ENCODE measurements at regions not wholly inside any gene's neighbourhood (a gene's known extent, or its start where the extent isn't known, plus 50 kb on each side); places are given as distances from the start of the nearest gene placed in this dataset.

DNA sequence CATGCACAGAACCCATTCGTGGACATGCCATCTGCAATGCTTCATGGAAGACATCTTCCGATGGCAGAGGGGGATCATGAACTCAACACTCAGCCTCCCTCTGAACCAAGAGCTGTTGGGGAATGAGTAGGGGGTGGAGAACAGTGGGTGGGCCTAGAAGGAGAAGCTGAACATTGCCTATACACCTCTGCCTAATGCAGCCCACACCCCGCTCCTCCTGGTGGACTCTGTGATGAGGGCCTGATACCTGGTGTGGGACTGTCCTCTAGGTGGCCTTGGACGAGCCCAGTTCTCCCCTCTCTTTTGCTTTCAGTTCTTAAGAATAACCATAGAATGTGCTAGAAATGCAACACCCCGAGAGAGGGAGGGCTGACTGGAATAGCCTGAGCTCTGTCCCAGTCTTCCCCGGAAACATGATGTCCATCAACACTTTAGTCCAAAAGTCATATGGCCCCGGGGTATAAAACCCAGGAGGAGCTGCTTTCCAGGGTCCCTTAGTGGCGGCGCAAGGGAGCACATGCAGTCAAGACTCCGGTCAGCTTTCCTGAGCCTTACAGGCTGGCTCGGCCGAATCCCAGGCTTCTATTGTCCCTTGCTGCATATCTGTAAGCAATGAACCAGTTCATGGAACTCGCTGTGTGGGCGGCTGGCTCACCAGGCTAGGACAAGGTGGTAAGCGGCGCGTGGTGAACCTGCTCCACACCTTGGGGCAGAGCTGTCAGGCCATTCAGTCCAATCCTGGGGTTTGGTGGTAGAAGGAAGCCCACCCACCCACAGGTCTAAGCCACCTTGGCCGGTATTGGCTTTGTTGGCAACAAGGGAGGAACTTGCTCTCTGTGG lies 216.9 kb downstream of the CTTN start:
- no peak overlapping the region for H3K4me3 ChIP-seq (ENCODE audit: low read depth, low read length)
- Mint-ChIP-seq H3K27me3 (ENCODE audit: insufficient read depth, unreplicated experiment) (no peaks in the 10 kb centered on the region), H3K4me3 (ENCODE audit: unreplicated experiment) (no peak overlapping the region), H3K36me3 (ENCODE audit: insufficient read depth, unreplicated experiment) (peaks cover 13% of the 10 kb centered on the region), H3K4me1 (ENCODE audit: low read depth, unreplicated experiment) (no peaks in the 10 kb centered on the region), H3K9me3 (ENCODE audit: unreplicated experiment) (no peaks in the 10 kb centered on the region), H3K27ac (ENCODE audit: unreplicated experiment) (no peak overlapping the region)
- peaks cover 14% of the 10 kb centered on the region for H3K9me3 ChIP-seq
- no peak for DNase-seq
- intact Hi-C loops (cut with micrococcal nuclease; ENCODE audit: unreplicated experiment), result no loop called here
- peaks cover 27% of the 10 kb centered on the region for H3K4me1 ChIP-seq
- ChIA-PET POLR2A (no interaction called here), CTCF (no interaction called here)
- BruUV-seq (replicated peaks), result no TSS peak
- TF ChIP-seq, protein P1, sequence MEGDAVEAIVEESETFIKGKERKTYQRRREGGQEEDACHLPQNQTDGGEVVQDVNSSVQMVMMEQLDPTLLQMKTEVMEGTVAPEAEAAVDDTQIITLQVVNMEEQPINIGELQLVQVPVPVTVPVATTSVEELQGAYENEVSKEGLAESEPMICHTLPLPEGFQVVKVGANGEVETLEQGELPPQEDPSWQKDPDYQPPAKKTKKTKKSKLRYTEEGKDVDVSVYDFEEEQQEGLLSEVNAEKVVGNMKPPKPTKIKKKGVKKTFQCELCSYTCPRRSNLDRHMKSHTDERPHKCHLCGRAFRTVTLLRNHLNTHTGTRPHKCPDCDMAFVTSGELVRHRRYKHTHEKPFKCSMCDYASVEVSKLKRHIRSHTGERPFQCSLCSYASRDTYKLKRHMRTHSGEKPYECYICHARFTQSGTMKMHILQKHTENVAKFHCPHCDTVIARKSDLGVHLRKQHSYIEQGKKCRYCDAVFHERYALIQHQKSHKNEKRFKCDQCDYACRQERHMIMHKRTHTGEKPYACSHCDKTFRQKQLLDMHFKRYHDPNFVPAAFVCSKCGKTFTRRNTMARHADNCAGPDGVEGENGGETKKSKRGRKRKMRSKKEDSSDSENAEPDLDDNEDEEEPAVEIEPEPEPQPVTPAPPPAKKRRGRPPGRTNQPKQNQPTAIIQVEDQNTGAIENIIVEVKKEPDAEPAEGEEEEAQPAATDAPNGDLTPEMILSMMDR (IDR thresholded peaks at IDR 0.05; ENCODE audit: insufficient read depth in 1 of 2, low read depth in 1 of 2, low read length in 1 of 2, severe bottlenecking in 1 of 2, unreplicated experiment in 1 of 2), result no peak
- H3K27me3 ChIP-seq (replicated peaks; ENCODE audit: control insufficient read depth, insufficient read depth, low read length), result no peaks in the 10 kb centered on the region
- 0 out of 2 replicates have a peak, but pooled peaks cover 1% of the 10 kb centered on the region for H3K36me3 ChIP-seq (ENCODE audit: control insufficient read depth, insufficient read depth, low read length)

DNA sequence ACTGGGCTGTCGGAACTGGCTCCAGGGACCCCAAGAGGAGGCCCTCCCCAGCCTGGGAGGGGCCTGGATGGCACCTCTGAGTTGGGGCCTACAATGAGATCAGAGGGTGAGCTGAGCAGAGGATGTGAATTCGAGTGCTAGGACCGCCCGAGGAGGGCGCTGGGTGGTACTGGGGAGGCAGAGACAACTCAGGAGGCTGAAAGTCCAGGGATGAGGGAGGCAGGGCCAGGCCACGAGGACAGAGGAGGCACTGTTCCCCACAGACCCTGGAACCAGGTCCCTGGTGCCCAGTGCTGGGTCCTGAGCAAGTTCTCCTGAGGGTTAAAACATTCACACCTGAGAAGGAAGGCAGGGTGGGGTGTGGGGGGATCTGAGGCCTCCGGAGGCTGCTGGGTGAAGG lies 218.0 kb downstream of the CTTN start:
- CTCF ChIA-PET, result no interaction called here
- no peaks in the 10 kb centered on the region for H3K9me3 Mint-ChIP-seq (ENCODE audit: unreplicated experiment)
- no peaks in the 10 kb centered on the region for H3K27me3 Mint-ChIP-seq (ENCODE audit: insufficient read depth, unreplicated experiment)

DNA sequence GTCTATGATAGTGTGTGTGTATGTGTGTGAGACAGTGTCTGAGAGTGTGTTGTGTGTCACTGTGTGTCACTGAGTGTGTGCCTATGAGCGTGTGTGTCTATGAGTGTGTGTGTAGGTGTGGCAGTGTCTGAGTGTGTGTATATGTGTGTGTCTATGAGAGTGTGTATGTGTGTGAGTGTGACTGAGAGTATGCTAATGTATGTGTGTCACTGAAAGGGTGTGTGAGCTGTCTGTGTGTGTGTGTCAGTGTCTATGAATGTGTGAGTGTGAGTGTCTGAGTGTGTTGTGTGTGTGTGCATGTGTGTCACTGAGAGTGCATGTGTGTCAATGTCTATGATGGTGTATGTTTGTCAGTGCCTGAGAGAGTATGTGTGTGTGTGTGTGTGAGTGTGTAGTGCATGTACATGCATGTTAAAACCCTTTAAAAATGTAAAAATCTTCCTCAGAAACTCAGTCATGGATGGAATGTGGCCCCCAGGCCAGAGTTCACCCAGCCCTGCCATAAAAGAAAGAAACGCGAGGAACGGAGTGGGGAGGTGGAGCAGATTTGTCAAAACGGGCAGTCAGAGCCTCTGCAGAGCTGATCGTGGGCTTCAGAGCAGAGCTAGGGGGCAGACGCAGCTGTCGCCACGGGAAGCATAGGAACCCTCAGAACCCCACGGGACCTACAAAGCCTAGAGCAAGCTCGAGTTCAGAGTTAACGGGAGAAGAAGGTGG lies 218.8 kb downstream of the CTTN start:
- no peak overlapping the region for H3K4me3 Mint-ChIP-seq (ENCODE audit: unreplicated experiment)

More for the DNA sequence above, 218.0 kb downstream of the CTTN start:
- no peak overlapping the region for H3K27ac Mint-ChIP-seq (ENCODE audit: unreplicated experiment)
- H3K4me3 Mint-ChIP-seq (ENCODE audit: unreplicated experiment), result no peak overlapping the region
- Histone ChIP-seq H3K4me3 (ENCODE audit: low read depth, low read length) (no peak overlapping the region), H3K4me1 (peaks cover 27% of the 10 kb centered on the region), H3K36me3 (ENCODE audit: control insufficient read depth, insufficient read depth, low read length) (0 out of 2 replicates have a peak, but pooled peaks cover 1% of the 10 kb centered on the region), H3K27me3 (replicated peaks; ENCODE audit: control insufficient read depth, insufficient read depth, low read length) (no peaks in the 10 kb centered on the region), H3K9me3 (peaks cover 21% of the 10 kb centered on the region)
- no peaks in the 10 kb centered on the region for H3K4me1 Mint-ChIP-seq (ENCODE audit: low read depth, unreplicated experiment)
- H3K36me3 Mint-ChIP-seq (ENCODE audit: insufficient read depth, unreplicated experiment), result peaks cover 10% of the 10 kb centered on the region
- TF ChIP-seq, protein P1 (IDR thresholded peaks at IDR 0.05; ENCODE audit: insufficient read depth in 1 of 2, low read depth in 1 of 2, low read length in 1 of 2, severe bottlenecking in 1 of 2, unreplicated experiment in 1 of 2), result no peak
- POLR2A ChIA-PET, result no interaction called here
- intact Hi-C loops (cut with micrococcal nuclease; ENCODE audit: unreplicated experiment), result no loop called here
- BruUV-seq (replicated peaks), result no TSS peak
- DNase-seq, result no peak

More for the DNA sequence above, 218.8 kb downstream of the CTTN start:
- intact Hi-C loops (cut with micrococcal nuclease; ENCODE audit: unreplicated experiment), result no loop called here
- POLR2A ChIA-PET, result no interaction called here
- H3K4me3 ChIP-seq (ENCODE audit: low read depth, low read length), result no peak overlapping the region
- H3K36me3 Mint-ChIP-seq (ENCODE audit: insufficient read depth, unreplicated experiment), result peaks cover 11% of the 10 kb centered on the region
- H3K27me3 ChIP-seq (replicated peaks; ENCODE audit: control insufficient read depth, insufficient read depth, low read length), result no peaks in the 10 kb centered on the region
- H3K4me1 Mint-ChIP-seq (ENCODE audit: low read depth, unreplicated experiment), result no peaks in the 10 kb centered on the region
- peaks cover 27% of the 10 kb centered on the region for H3K4me1 ChIP-seq
- H3K36me3 ChIP-seq (ENCODE audit: control insufficient read depth, insufficient read depth, low read length), result 0 out of 2 replicates have a peak, but pooled peaks cover 1% of the 10 kb centered on the region
- H3K27me3 Mint-ChIP-seq (ENCODE audit: insufficient read depth, unreplicated experiment), result no peaks in the 10 kb centered on the region
- BruUV-seq (replicated peaks), result no TSS peak
- CTCF ChIA-PET, result no interaction called here
- DNase-seq, result peak; percentile 68 to 80
- H3K9me3 Mint-ChIP-seq (ENCODE audit: unreplicated experiment), result no peaks in the 10 kb centered on the region
- TF ChIP-seq, protein P1 (IDR thresholded peaks at IDR 0.05; ENCODE audit: insufficient read depth in 1 of 2, low read depth in 1 of 2, low read length in 1 of 2, severe bottlenecking in 1 of 2, unreplicated experiment in 1 of 2), result peak in 1 of 2 experiments; percentile 8
- H3K27ac Mint-ChIP-seq (ENCODE audit: unreplicated experiment), result no peak overlapping the region
- peaks cover 22% of the 10 kb centered on the region for H3K9me3 ChIP-seq

All from Caco-2 (cell line).